ENCODE measurements at regions not wholly inside any gene's neighbourhood (a gene's known extent, or its start where the extent isn't known, plus 50 kb on each side); places are given as distances from the start of the nearest gene placed in this dataset.

DNA sequence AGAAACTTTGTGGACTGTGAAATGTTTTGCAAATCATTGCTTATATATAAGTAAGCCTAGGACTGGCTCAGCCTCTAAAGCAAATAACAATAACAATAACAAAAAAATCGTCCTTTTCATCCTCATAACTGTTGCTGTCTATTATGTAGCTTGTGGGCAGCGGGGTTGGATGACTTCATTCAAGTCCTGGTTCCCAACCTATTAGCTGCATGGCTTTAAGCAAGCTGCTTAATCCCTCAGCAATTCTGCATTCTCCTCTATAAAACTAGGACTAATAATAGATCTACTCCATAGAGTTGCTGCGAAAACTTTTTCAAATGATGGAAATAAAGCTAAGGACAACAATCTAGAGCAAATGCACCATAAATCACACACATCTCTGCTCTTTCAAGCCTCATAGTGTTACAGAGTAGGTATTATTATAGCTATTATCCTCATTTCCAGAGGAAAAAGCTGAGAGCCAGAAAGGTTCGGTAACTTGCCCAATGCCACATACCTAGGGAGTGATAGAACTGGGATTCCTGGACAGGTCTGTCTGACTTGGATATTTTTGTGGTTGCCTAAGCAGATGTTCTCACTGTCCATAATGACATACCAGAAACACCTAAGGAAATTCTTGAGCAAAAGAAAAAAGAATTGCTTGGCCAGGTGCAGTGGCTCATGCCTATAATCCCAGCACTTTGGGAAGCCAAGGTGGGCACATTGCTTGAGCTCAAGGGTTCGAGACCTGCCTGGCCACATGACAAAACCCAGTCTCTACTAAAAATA, 98.8 kb upstream of the ADRA1B start:
- TF ChIP-seq, protein P1, sequence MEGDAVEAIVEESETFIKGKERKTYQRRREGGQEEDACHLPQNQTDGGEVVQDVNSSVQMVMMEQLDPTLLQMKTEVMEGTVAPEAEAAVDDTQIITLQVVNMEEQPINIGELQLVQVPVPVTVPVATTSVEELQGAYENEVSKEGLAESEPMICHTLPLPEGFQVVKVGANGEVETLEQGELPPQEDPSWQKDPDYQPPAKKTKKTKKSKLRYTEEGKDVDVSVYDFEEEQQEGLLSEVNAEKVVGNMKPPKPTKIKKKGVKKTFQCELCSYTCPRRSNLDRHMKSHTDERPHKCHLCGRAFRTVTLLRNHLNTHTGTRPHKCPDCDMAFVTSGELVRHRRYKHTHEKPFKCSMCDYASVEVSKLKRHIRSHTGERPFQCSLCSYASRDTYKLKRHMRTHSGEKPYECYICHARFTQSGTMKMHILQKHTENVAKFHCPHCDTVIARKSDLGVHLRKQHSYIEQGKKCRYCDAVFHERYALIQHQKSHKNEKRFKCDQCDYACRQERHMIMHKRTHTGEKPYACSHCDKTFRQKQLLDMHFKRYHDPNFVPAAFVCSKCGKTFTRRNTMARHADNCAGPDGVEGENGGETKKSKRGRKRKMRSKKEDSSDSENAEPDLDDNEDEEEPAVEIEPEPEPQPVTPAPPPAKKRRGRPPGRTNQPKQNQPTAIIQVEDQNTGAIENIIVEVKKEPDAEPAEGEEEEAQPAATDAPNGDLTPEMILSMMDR (IDR thresholded peaks at IDR 0.05; ENCODE audit: borderline replicate concordance, insufficient read depth, low read depth, low read length): no peak
- no peak overlapping the region for H3K4me3 ChIP-seq (ENCODE audit: low read depth, low read length)

DNA sequence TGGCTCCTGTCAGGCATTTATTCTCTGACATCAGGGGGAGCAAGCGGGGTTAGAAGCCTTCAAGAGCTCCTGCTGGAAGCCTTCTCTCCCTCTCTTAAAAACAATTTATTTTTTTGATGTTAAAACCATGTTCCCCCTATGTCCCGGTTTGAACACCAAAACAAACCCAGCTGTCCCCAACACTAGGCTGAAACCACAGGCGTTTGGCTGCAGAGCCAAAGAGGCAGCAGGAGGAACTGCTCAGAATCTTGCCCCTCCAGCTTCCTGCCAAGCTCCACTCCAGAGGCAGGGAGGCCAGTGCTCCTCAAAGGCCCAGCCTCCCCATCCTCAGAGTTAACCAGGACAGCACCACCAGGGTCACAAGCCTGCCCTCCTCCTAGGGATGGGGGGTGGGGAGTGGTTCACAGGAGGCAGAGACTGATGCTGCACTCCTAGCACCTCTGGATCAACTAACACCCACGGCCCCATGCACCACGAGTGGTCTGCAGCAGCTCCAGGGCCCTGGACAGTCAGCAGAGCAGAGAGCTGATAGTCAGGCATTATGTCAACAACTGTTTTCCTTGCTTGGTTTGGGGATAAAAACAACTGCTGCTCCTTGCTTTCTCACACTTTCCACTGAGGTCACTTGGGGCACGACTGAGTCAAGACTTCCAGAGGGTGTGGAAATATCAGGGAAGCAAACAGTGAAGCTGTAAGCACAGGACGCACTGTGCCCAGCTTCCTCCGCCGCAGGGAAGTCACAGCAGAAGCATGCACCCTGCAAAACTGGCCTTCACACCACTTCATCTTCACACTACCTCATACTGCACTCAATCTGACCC, 96.5 kb upstream of the ADRA1B start:
- no peak overlapping the region for H3K4me3 ChIP-seq (ENCODE audit: low read depth, low read length)
- TF ChIP-seq, protein P1 (IDR thresholded peaks at IDR 0.05; ENCODE audit: borderline replicate concordance, insufficient read depth, low read depth, low read length): no peak

GRCh38 chr5:159820692-159821091, 95.6 kb upstream of the ADRA1B start:
- TF ChIP-seq, protein P1 (IDR thresholded peaks at IDR 0.05; ENCODE audit: borderline replicate concordance, insufficient read depth, low read depth, low read length): no peak
- H3K4me3 ChIP-seq (ENCODE audit: low read depth, low read length): no peak overlapping the region

DNA sequence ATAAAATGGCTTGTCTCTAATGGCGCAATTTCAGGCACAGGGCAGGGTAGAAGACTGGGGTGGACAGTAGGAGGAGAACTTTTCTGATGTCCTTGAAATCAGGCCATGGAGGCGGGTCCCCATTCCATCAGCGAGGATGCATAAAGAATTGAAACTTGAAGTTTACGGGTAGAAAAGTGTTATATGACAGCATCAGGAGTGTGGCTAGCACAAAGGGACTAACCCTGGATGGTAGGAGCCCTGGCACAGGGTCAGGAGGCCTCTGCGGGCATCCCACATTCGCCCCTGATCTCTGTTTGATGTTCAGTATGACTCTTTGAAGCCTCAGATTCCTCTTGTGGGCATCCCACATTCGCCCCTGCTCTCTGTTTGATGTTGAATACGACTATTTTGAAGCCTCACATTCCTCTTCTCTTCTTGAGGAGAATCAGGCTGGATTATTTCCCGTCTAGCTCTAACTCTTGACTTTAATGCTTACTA, 94.8 kb upstream of the ADRA1B start:
- TF ChIP-seq, protein P1 (IDR thresholded peaks at IDR 0.05; ENCODE audit: borderline replicate concordance, insufficient read depth, low read depth, low read length): no peak
- no peak overlapping the region for H3K4me3 ChIP-seq (ENCODE audit: low read depth, low read length)

- H3K4me3 ChIP-seq (ENCODE audit: low read depth, low read length): no peak overlapping the region
- TF ChIP-seq, protein P1 (IDR thresholded peaks at IDR 0.05; ENCODE audit: borderline replicate concordance, insufficient read depth, low read depth, low read length): no peak
Observed at GRCh38 chr5:159824188-159825161, 91.8 kb upstream of the ADRA1B start.

DNA sequence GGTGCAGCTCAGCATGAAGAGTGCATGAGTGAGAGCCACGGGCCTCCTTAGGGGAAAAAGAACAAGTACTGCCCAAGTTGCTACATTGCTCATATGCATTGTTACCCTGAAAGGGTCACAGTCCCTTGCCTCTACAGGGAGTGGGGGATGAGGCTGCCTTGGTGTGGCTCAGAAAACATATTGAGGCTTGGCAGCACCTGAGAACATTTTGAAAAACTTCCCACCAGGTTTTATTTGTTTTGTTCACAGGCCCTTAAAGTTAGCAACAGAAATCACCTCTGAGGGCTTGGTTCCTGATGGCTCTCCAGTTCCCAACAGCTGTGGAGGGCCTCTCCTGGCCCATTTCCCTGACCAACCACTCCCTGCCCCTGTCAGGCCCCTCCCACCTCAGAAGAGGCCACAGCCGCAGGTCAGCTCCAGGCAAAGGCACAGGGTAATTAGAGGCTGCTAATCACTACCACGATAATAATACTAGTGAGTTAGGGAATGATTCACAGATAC, 90.7 kb upstream of the ADRA1B start:
- TF ChIP-seq, protein P1 (IDR thresholded peaks at IDR 0.05; ENCODE audit: borderline replicate concordance, insufficient read depth, low read depth, low read length): no peak
- no peak overlapping the region for H3K4me3 ChIP-seq (ENCODE audit: low read depth, low read length)
